AG04450 (cell line): ENCODE measurements at regions not wholly inside any gene's neighbourhood (a gene's known extent, or its start where the extent isn't known, plus 50 kb on each side); places are given as distances from the start of the nearest gene placed in this dataset.

Experiments
- CTCF ChIA-PET: fragments of 300-600, 350-600 bp; formaldehyde crosslinking; extraction: SDS; loops from one replicate; lab custom pipeline; 2022; ENCODE audit warnings: antibody characterized with exemption, inconsistent platforms; lab: Charles Lee
- POLR2A ChIA-PET: fragments of 350-600 bp; formaldehyde crosslinking; extraction: SDS; loops from one replicate; lab custom pipeline; 2021; ENCODE audit warnings: antibody characterized with exemption, inconsistent platforms; lab: Yijun Ruan, JAX
- DNase-seq: peaks from one replicate; pipeline ENCODE4 v3.0.0-alpha.2; 2011; ENCODE audit warnings: low read depth, low spot score
- H3K27ac ChIP-seq: one replicate; pipeline ENCODE4 v1.5.1; 2012; ENCODE audit warnings: low read depth, low read length, control low read depth
- H3K27me3 ChIP-seq: one replicate; pipeline ENCODE4 v1.6.0; 2012; ENCODE audit warnings: low read length; ENCODE audit not compliant: control insufficient read depth, insufficient read depth
- H3K4me3 ChIP-seq: 2 replicates; pipeline ENCODE4 v1.5.1; 2011; ENCODE audit warnings: mild to moderate bottlenecking, low read depth, low read length, control low read depth
- H3K9me3 ChIP-seq: 2 replicates; pipeline ENCODE4 v1.5.1; 2012; ENCODE audit warnings: low read length; ENCODE audit not compliant: control insufficient read depth, insufficient read depth
- CTCF ChIP-seq: IDR thresholded peaks from 2 replicates; pipeline ENCODE4 v1.5.1; 2011; ENCODE audit warnings: low read depth, low read length, control low read depth, inconsistent platforms

- H3K4me3 ChIP-seq = no peak overlapping the region
- ChIA-PET CTCF (no interaction called here), POLR2A (no interaction called here)
- no peak for DNase-seq
- no peaks in the 10 kb centered on the region for H3K27me3 ChIP-seq
- H3K27ac ChIP-seq = no peak overlapping the region
- H3K9me3 ChIP-seq = no peaks in the 10 kb centered on the region
- TF ChIP-seq CTCF = no peak
Measured at GRCh38 chr10:118537623-118538022, 57.8 kb downstream of the PRLHR start.

GRCh38 chr10:118534136-118534535, 61.3 kb downstream of the PRLHR start:
- no peak for DNase-seq
- ChIA-PET POLR2A (no interaction called here), CTCF (no interaction called here)
- no peak overlapping the region for H3K4me3 ChIP-seq
- H3K27me3 ChIP-seq = no peaks in the 10 kb centered on the region
- no peak overlapping the region for H3K27ac ChIP-seq
- TF ChIP-seq CTCF = no peak
- no peaks in the 10 kb centered on the region for H3K9me3 ChIP-seq

GRCh38 chr10:118531105-118531852, 64.2 kb downstream of the PRLHR start:
- H3K27ac ChIP-seq = no peak overlapping the region
- ChIA-PET POLR2A (no interaction called here), CTCF (no interaction called here)
- TF ChIP-seq CTCF = no peak
- no peaks in the 10 kb centered on the region for H3K9me3 ChIP-seq
- no peak overlapping the region for H3K4me3 ChIP-seq
- no peak for DNase-seq
- H3K27me3 ChIP-seq = no peaks in the 10 kb centered on the region

- CTCF ChIA-PET = interaction anchor here (0.7 kb wide), 1 partner anchor 18 kb away, joined by 6 read pairs; no protein-coding TSS in a partner anchor
Measured at GRCh38 chr10:118528426-118528825, 67.0 kb downstream of the PRLHR start.

More at GRCh38 chr10:118528426-118528825, 67.0 kb downstream of the PRLHR start:
- no peak for DNase-seq
- POLR2A ChIA-PET = no interaction called here
- no peaks in the 10 kb centered on the region for H3K27me3 ChIP-seq
- no peak overlapping the region for H3K4me3 ChIP-seq
- no peak overlapping the region for H3K27ac ChIP-seq
- no peak for TF ChIP-seq CTCF
- H3K9me3 ChIP-seq = no peaks in the 10 kb centered on the region
